Mucosa of rectum (tissue), 2 donors: ENCODE measurements at regions not wholly inside any gene's neighbourhood (a gene's known extent, or its start where the extent isn't known, plus 50 kb on each side); places are given as distances from the start of the nearest gene placed in this dataset.

Source experiments
- H3K27ac ChIP-seq, 2 donors: one replicate each; pipeline ENCODE4 v1.7.0; 2013; ENCODE audit warnings: inconsistent platforms in 2 of 2, low read depth in 2 of 2, low read length in 2 of 2
- H3K27me3 ChIP-seq, 2 donors: one replicate each; pipeline ENCODE4 v1.7.0; 2013; ENCODE audit warnings: low read length in 2 of 2; ENCODE audit not compliant: control insufficient read depth in 2 of 2, insufficient read depth in 2 of 2
- H3K36me3 ChIP-seq, 2 donors: one replicate each; pipeline ENCODE4 v1.7.0; 2013; ENCODE audit warnings: low read length in 2 of 2; ENCODE audit not compliant: control insufficient read depth in 2 of 2, insufficient read depth in 2 of 2
- H3K4me1 ChIP-seq, 2 donors: one replicate each; pipeline ENCODE4 v1.7.0; 2013; ENCODE audit warnings: low read length in 2 of 2, mild to moderate bottlenecking in 1 of 2; ENCODE audit not compliant: control insufficient read depth in 2 of 2, insufficient read depth in 2 of 2
- H3K4me3 ChIP-seq, 2 donors: one replicate each; pipeline ENCODE4 v1.7.0; 2013; ENCODE audit warnings: low read length in 2 of 2
- H3K9ac ChIP-seq, 2 donors: one replicate each; pipeline ENCODE4 v1.7.0; 2013; ENCODE audit warnings: low read length in 2 of 2, low read depth in 1 of 2, mild to moderate bottlenecking in 1 of 2
- H3K9me3 ChIP-seq, 2 donors: one replicate each; pipeline ENCODE4 v1.7.0; 2013; ENCODE audit warnings: low read length in 2 of 2; ENCODE audit not compliant: control insufficient read depth in 2 of 2
- donor health status: healthy.
- donor health status: Normal muscosa, but diverticular disease.

- Histone ChIP-seq H3K9me3 (no peaks in the 10 kb centered on the region), H3K27ac (no peak overlapping the region), H3K9ac (no peak overlapping the region), H3K4me3 (no peak overlapping the region), H3K36me3 (no peaks in the 10 kb centered on the region), H3K27me3 (no peaks in the 10 kb centered on the region), H3K4me1 (no peaks in the 10 kb centered on the region)
Measured at GRCh38 chr18:75527848-75528685, 100.6 kb upstream of the SMIM21 start.

DNA sequence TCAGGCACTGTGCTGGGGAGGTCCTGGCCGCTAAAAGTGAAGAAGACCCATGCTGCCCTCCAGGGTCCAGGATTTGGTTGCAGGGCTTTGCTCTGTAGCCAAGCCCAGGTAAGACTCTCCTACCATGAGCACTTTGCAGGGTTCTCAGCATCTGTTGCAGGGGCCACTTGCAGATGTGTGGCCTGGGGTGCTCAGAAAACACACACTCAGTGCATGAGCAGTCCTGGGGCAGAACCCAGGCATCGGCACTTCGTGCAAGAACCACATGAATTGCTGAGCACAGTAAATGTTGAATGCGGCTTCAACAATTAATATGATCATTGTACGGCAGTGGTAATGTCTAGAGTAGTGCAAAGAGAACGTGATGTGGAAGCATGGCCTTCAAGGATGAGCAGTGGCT lies 98.5 kb upstream of the SMIM21 start:
- H3K4me3 ChIP-seq = no peak overlapping the region
- H3K27ac ChIP-seq = no peak overlapping the region
- no peaks in the 10 kb centered on the region for H3K4me1 ChIP-seq
- H3K27me3 ChIP-seq = no peaks in the 10 kb centered on the region
- H3K36me3 ChIP-seq = no peaks in the 10 kb centered on the region
- no peak overlapping the region for H3K9ac ChIP-seq
- H3K9me3 ChIP-seq = no peaks in the 10 kb centered on the region

DNA sequence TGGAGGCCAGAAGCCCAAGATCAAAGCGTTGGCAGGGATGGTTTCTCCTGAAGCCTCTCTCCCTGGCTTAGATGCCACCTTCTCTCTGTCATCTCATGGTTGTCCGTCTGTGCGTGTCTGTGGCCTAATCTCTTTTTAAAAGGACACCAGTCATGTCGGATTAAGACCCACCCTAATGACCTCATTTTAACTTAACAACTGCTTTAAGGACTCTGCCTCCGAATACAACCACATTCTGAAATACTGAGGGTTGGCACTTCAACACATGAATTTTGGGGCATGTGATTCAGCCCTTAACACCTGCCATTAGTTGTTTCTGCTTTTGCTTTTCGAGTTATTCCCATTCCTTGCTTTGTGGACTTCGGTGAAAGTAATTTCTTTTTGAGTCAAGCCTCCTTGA lies 97.8 kb upstream of the SMIM21 start:
- Histone ChIP-seq H3K9ac (no peak overlapping the region), H3K27me3 (no peaks in the 10 kb centered on the region), H3K4me1 (no peaks in the 10 kb centered on the region), H3K27ac (no peak overlapping the region), H3K9me3 (no peaks in the 10 kb centered on the region), H3K4me3 (no peak overlapping the region), H3K36me3 (no peaks in the 10 kb centered on the region)

DNA sequence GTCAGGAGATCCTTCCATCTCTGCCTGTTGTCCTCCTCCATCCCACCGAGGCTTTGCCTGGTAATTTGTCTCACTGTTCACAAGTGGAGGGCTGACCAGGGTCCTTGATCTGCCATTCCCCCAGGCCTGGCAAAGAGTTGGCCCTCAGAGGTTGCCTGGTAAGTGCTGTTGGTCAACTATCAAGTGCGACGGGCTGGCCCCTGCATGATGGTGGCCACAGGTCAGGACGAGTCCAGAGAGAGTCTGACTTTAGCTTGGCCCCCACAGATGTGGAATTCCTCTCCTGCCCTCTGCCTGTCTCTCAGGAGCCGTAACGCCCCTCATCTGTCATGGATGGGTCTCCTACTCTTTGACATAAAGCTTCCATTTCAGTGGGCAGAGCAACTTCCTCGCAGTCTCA lies 97.3 kb upstream of the SMIM21 start:
- H3K36me3 ChIP-seq = no peaks in the 10 kb centered on the region
- H3K9me3 ChIP-seq = no peaks in the 10 kb centered on the region
- H3K27me3 ChIP-seq = no peaks in the 10 kb centered on the region
- H3K9ac ChIP-seq = no peak overlapping the region
- H3K4me1 ChIP-seq = no peaks in the 10 kb centered on the region
- H3K4me3 ChIP-seq = no peak overlapping the region
- no peak overlapping the region for H3K27ac ChIP-seq

- no peaks in the 10 kb centered on the region for H3K9me3 ChIP-seq
- no peak overlapping the region for H3K27ac ChIP-seq
- no peaks in the 10 kb centered on the region for H3K36me3 ChIP-seq
- no peak overlapping the region for H3K9ac ChIP-seq
- no peaks in the 10 kb centered on the region for H3K27me3 ChIP-seq
- no peak overlapping the region for H3K4me3 ChIP-seq
- no peaks in the 10 kb centered on the region for H3K4me1 ChIP-seq
Measured at GRCh38 chr18:75524181-75524580, 96.7 kb upstream of the SMIM21 start.

DNA sequence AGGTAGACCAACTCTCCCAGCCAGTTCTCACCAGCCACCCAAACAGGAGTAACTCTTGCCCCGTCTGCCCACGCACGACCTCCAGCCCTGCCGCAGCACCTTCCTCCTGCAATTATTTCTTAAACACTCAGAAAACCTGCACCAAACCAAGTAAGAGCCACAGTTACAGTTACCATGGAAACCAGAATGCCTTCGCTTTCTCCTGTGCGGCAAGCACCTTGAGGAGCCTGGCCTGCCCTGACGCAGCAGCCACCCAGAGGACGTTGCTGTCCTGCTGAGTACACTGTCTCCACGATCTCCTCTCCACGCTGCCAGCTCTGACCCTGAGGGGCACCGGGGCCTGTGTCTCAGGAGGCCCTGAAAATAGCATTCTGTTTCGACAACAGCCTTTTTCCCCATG lies 94.3 kb upstream of the SMIM21 start:
- H3K9ac ChIP-seq = no peak overlapping the region
- no peak overlapping the region for H3K4me3 ChIP-seq
- H3K4me1 ChIP-seq = no peaks in the 10 kb centered on the region
- H3K27ac ChIP-seq = no peak overlapping the region
- H3K36me3 ChIP-seq = no peaks in the 10 kb centered on the region
- no peaks in the 10 kb centered on the region for H3K27me3 ChIP-seq
- no peaks in the 10 kb centered on the region for H3K9me3 ChIP-seq

GRCh38 chr18:75518007-75518406 lies 90.5 kb upstream of the SMIM21 start:
- Histone ChIP-seq H3K9me3 (no peaks in the 10 kb centered on the region), H3K27ac (no peak overlapping the region), H3K9ac (no peak overlapping the region), H3K27me3 (no peaks in the 10 kb centered on the region), H3K4me1 (no peaks in the 10 kb centered on the region), H3K36me3 (no peaks in the 10 kb centered on the region), H3K4me3 (no peak overlapping the region)

- Histone ChIP-seq H3K36me3 (no peaks in the 10 kb centered on the region), H3K9ac (no peak overlapping the region), H3K27me3 (no peaks in the 10 kb centered on the region), H3K27ac (no peak overlapping the region), H3K9me3 (no peaks in the 10 kb centered on the region), H3K4me3 (no peak overlapping the region), H3K4me1 (no peaks in the 10 kb centered on the region)
Measured at GRCh38 chr18:75517286-75517685, 89.8 kb upstream of the SMIM21 start.

DNA sequence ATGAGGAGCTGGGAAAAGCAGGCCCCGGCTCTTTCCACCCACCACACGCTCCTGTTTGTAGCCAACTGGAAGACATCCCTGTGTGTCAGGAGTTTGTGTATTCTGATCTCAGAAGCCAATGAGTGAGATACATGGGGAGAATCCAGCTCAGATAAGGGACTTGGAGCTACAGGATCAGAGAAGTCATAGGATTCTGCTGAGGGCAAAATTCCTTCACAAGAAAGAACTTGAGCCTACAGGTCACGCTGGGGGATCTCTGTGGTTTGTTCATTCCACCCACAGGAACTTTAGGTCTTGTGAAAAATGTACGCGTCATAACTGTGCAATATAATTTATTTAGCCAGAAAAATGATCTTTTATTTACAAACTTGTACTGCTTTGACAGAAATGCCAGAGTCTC lies 80.1 kb upstream of the SMIM21 start:
- no peak overlapping the region for H3K27ac ChIP-seq
- H3K36me3 ChIP-seq = no peaks in the 10 kb centered on the region
- H3K4me3 ChIP-seq = no peak overlapping the region
- no peak overlapping the region for H3K9ac ChIP-seq
- H3K9me3 ChIP-seq = no peaks in the 10 kb centered on the region
- H3K4me1 ChIP-seq = no peaks in the 10 kb centered on the region
- H3K27me3 ChIP-seq = peaks cover 0 to 4% of the 10 kb centered on the region in 2 donors

DNA sequence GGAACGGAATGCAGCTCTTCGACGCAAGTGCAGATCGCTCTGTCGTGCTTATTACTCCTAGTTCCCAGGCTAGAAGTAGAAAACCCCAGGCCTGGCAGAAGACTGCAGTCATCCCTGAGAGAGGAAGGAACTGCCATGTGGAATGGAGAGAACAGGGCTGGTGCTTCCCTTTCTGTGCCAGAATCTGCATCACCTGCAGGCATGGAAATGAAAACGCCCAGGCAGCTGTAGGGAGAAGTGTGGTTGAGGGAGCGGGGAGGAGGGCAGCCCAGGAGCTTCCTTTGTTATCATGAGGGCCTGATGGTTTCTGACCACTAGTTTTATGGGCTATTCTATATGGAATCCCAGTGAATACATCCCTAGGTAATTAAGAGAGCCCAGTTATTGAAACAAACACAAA lies 79.4 kb upstream of the SMIM21 start:
- no peaks in the 10 kb centered on the region for H3K9me3 ChIP-seq
- H3K27ac ChIP-seq = no peak overlapping the region
- H3K4me3 ChIP-seq = no peak overlapping the region
- H3K27me3 ChIP-seq = peaks cover 0 to 4% of the 10 kb centered on the region in 2 donors
- H3K9ac ChIP-seq = no peak overlapping the region
- H3K4me1 ChIP-seq = no peaks in the 10 kb centered on the region
- no peaks in the 10 kb centered on the region for H3K36me3 ChIP-seq
